ENCODE measurements at regions not wholly inside any gene's neighbourhood (a gene's known extent, or its start where the extent isn't known, plus 50 kb on each side); places are given as distances from the start of the nearest gene placed in this dataset.
A peak's percentile ranks its signal among the peaks of the same experiment; 100 is the strongest.
"Not testable (repeated sequence)": the region's sequence is repeated elsewhere in the genome, so short reads cannot be mapped to it uniquely, and the experiment has no call there.

GRCh38 chr2:12014088-12014960, 267.9 kb downstream of the LPIN1 start:
- no peaks in the 10 kb centered on the region for H3K4me1 ChIP-seq
- H3K9me3 ChIP-seq: no peaks in the 10 kb centered on the region
- no peaks in the 10 kb centered on the region for H3K36me3 ChIP-seq (ENCODE audit: low read depth, missing control alignments)
- no peak overlapping the region for H3K4me3 ChIP-seq
- H3K27ac ChIP-seq: no peak overlapping the region
- 81 to 83% methylated on average over 9 of the region's 9 CpGs for WGBS, 2 donors
- TF ChIP-seq CTCF (IDR thresholded peaks at IDR 0.05) (no peak), POLR2A (IDR thresholded peaks at IDR 0.05) (no peak)
- no peaks in the 10 kb centered on the region for H3K27me3 ChIP-seq
- DNase-seq: no peak
- intact Hi-C loops (cut with DNase I; ENCODE audit: low total_unique reads): no loop called here

GRCh38 chr2:12017499-12018157, 271.2 kb downstream of the LPIN1 start:
- no peak overlapping the region for H3K4me3 ChIP-seq
- intact Hi-C loops (cut with DNase I; ENCODE audit: low total_unique reads): no loop called here

GRCh38 chr2:12018726-12019125, 272.3 kb downstream of the LPIN1 start:
- intact Hi-C loops (cut with DNase I; ENCODE audit: low total_unique reads); H3K4me1 ChIP-seq: not testable (repeated sequence)
- WGBS, 2 donors: 87 to 90% methylated on average over 5 of the region's 5 CpGs

More at GRCh38 chr2:12017499-12018157, 271.2 kb downstream of the LPIN1 start:
- TF ChIP-seq POLR2A (IDR thresholded peaks at IDR 0.05): no peak
- TF ChIP-seq CTCF (IDR thresholded peaks at IDR 0.05): no peak
- Histone ChIP-seq H3K9me3 (no peaks in the 10 kb centered on the region), H3K36me3 (ENCODE audit: low read depth, missing control alignments) (no peaks in the 10 kb centered on the region), H3K27ac (no peak overlapping the region), H3K4me1 (no peaks in the 10 kb centered on the region), H3K27me3 (no peaks in the 10 kb centered on the region)
- WGBS, 2 donors: 89 to 91% methylated on average over 11 of the region's 11 CpGs
- DNase-seq: no peak

GRCh38 chr2:12020833-12021469, 274.5 kb downstream of the LPIN1 start:
- 98 to 100% methylated on average over 3 of the region's 3 CpGs for WGBS, 2 donors
- H3K27me3 ChIP-seq: no peaks in the 10 kb centered on the region
- no peaks in the 10 kb centered on the region for H3K36me3 ChIP-seq (ENCODE audit: low read depth, missing control alignments)
- TF ChIP-seq POLR2A (IDR thresholded peaks at IDR 0.05): no peak
- no peak for TF ChIP-seq CTCF (IDR thresholded peaks at IDR 0.05)
- H3K27ac ChIP-seq: no peak overlapping the region
- H3K9me3 ChIP-seq: no peaks in the 10 kb centered on the region
- H3K4me1 ChIP-seq: no peaks in the 10 kb centered on the region
- intact Hi-C loops (cut with DNase I; ENCODE audit: low total_unique reads): no loop called here
- no peak overlapping the region for H3K4me3 ChIP-seq
- DNase-seq: no peak

More at GRCh38 chr2:12018726-12019125, 272.3 kb downstream of the LPIN1 start:
- H3K27ac ChIP-seq; H3K27me3 ChIP-seq; H3K36me3 ChIP-seq (ENCODE audit: low read depth, missing control alignments); H3K4me3 ChIP-seq; DNase-seq; H3K9me3 ChIP-seq: not testable (repeated sequence)

- WGBS, 2 donors: 29 to 53% methylated on average over 5 of the region's 5 CpGs
- H3K27me3 ChIP-seq; H3K36me3 ChIP-seq (ENCODE audit: low read depth, missing control alignments); H3K4me3 ChIP-seq; H3K4me1 ChIP-seq; H3K27ac ChIP-seq; intact Hi-C loops (cut with DNase I; ENCODE audit: low total_unique reads); H3K9me3 ChIP-seq: not testable (repeated sequence)
- DNase-seq: peak; percentile 37
These were observed 277.9 kb downstream of the LPIN1 start for GRCh38 chr2:12024197-12024907.
